RWPE1 (cell line): ENCODE measurements at regions not wholly inside any gene's neighbourhood (a gene's known extent, or its start where the extent isn't known, plus 50 kb on each side); places are given as distances from the start of the nearest gene placed in this dataset.

Experiments
- CTCF ChIA-PET: fragments of 350-600 bp; sonication (Branson Sonifier 250); formaldehyde crosslinking; extraction: SDS; loops from one replicate; lab custom pipeline; 2021; lab: Yijun Ruan, JAX
- POLR2A ChIA-PET: fragments of 400-600 bp; formaldehyde crosslinking; extraction: SDS; loops from one replicate; lab custom pipeline; 2020; ENCODE audit warnings: antibody characterized with exemption; ENCODE audit not compliant: low non-redundant PET; lab: Yijun Ruan, JAX
- DNase-seq: peaks from one replicate; pipeline ENCODE4 v3.0.0; 2012; ENCODE audit warnings: low spot score
- H3K27ac ChIP-seq: fragments of 450-650 bp; 2 replicates; pipeline ENCODE4 v1.5.1; 2017
- CTCF ChIP-seq: fragments of 450-650 bp; conservative IDR thresholded peaks from 2 replicates; pipeline ENCODE4 v1.5.1; 2017; ENCODE audit warnings: low read depth, mild to moderate bottlenecking

DNA sequence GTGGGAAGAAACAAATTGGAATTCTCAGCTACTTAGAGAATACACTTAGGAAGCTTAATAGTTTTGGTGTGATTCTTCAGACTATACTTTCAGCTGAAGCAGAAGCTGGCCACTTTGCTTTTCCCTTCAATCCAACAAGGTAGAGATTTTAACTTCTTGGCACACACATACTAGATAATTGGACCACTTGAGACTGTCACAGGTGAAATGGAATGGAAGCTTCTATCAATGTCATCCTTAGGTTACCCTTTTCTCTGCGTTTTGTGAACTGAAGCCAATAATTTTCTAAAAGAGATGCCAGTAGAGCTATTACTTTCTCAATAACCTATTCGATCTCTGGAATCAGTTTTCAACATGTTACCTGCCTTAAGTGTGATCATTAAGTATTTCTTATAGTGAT is 405.3 kb downstream of the PCDH20 start:
- DNase-seq: no peak
- TF ChIP-seq CTCF: no peak
- CTCF ChIA-PET: interaction anchor here (0.6 kb wide), 1 partner anchor 8 kb away, joined by 4 read pairs; no protein-coding TSS in a partner anchor
- no peak overlapping the region for H3K27ac ChIP-seq
- POLR2A ChIA-PET: no interaction called here

- CTCF ChIA-PET: no interaction called here
Observed at GRCh38 chr13:61002686-61003085, 413.0 kb downstream of the PCDH20 start.

GRCh38 chr13:60990032-60990733 is 425.5 kb downstream of the PCDH20 start:
- no peak for DNase-seq
- CTCF ChIA-PET: interaction anchor here (0.8 kb wide), 1 partner anchor 399 kb away, joined by 3 read pairs; no protein-coding TSS in a partner anchor
- H3K27ac ChIP-seq: no peak overlapping the region
- TF ChIP-seq CTCF: no peak
- POLR2A ChIA-PET: no interaction called here

More at GRCh38 chr13:61002686-61003085, 413.0 kb downstream of the PCDH20 start:
- POLR2A ChIA-PET: no interaction called here
- no peak for TF ChIP-seq CTCF
- no peak for DNase-seq
- no peak overlapping the region for H3K27ac ChIP-seq

- peak; percentile 1 for DNase-seq
- no peak for TF ChIP-seq CTCF
- ChIA-PET CTCF (no interaction called here), POLR2A (no interaction called here)
- no peak overlapping the region for H3K27ac ChIP-seq
Observed at GRCh38 chr13:60986301-60986700, 429.3 kb downstream of the PCDH20 start.

DNA sequence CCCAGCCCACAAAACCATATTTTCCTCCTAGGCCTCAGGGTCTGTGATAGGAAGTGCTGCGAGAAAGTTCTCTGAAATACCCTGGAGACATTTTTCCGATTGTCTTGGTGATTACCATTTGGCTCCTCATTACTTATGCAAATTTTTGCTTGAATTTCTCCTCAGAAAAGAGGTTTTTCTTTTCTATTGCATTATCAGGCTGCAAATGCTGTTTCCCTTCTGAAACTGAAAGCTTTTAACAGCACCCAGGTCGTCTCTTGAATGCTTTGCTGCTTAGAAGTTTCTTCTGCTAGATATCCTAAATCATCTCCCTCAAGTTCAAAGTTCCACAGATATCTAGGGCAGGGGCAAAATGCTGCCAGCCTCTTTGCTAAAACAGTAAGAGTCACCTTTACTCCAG is 434.2 kb downstream of the PCDH20 start:
- CTCF ChIA-PET: no interaction called here
- no peak for DNase-seq
- POLR2A ChIA-PET: no interaction called here
- no peak overlapping the region for H3K27ac ChIP-seq
- no peak for TF ChIP-seq CTCF

DNA sequence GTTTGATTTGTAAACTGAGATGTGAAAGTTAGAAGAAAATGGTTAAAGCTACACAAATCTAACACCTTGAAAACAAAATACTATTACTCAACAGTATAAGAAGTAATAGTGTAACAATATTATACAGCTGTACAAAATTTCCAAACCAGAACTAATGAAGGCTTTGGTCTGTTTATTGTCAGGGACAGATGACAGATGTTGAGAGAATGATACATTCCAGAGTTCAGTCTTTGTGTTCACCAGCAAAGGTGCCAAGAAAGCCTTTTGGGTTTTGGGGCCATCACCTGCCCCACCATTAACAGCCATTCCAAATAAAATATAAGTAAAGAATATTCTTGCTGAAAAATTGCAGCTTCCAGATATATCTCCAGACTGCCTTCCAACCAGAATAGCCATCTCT is 439.3 kb downstream of the PCDH20 start:
- ChIA-PET POLR2A (interaction anchor here (0.6 kb wide), 1 partner anchor 1704 kb away, joined by 3 read pairs; no protein-coding TSS in a partner anchor), CTCF (no interaction called here)
- no peak for DNase-seq
- TF ChIP-seq CTCF: no peak
- H3K27ac ChIP-seq: no peak overlapping the region
